ENCODE measurements at regions not wholly inside any gene's neighbourhood (a gene's known extent, or its start where the extent isn't known, plus 50 kb on each side); places are given as distances from the start of the nearest gene placed in this dataset.

- TF ChIP-seq CTCF (IDR thresholded peaks at IDR 0.05), result no peak
- no peak for DNase-seq
- Mint-ChIP-seq H3K36me3 (ENCODE audit: low read depth) (peaks cover 73% of the 10 kb centered on the region), H3K27ac (no peak overlapping the region), H3K9me3 (no peaks in the 10 kb centered on the region), H3K4me3 (no peak overlapping the region), H3K27me3 (ENCODE audit: insufficient read depth) (peaks cover 2% of the 10 kb centered on the region), H3K4me1 (ENCODE audit: low read depth) (peaks cover 69% of the 10 kb centered on the region)
Measured at GRCh38 chr3:159895430-159895829, 93.2 kb upstream of the IL12A start.

- Mint-ChIP-seq H3K4me1 (ENCODE audit: low read depth) (peaks cover 72% of the 10 kb centered on the region), H3K36me3 (ENCODE audit: low read depth) (peaks cover 74% of the 10 kb centered on the region), H3K4me3 (no peak overlapping the region), H3K9me3 (no peaks in the 10 kb centered on the region), H3K27ac (peak overlapping the region; percentile 0; the same call in 1 of the 2 replicates), H3K27me3 (ENCODE audit: insufficient read depth) (peaks cover 2% of the 10 kb centered on the region; the same call in 1 of the 2 replicates)
- TF ChIP-seq CTCF (IDR thresholded peaks at IDR 0.05), result no peak
- DNase-seq, result no peak
Measured at GRCh38 chr3:159896543-159896942, 92.1 kb upstream of the IL12A start.

GRCh38 chr3:159897331-159898075, 91.1 kb upstream of the IL12A start:
- Mint-ChIP-seq H3K4me3 (no peak overlapping the region), H3K9me3 (no peaks in the 10 kb centered on the region), H3K27ac (peak overlapping the region; percentile 70), H3K4me1 (ENCODE audit: low read depth) (peaks cover 72% of the 10 kb centered on the region), H3K36me3 (ENCODE audit: low read depth) (peaks cover 65% of the 10 kb centered on the region), H3K27me3 (ENCODE audit: insufficient read depth) (peaks cover 2% of the 10 kb centered on the region; the same call in 1 of the 2 replicates)
- TF ChIP-seq CTCF (IDR thresholded peaks at IDR 0.05), result no peak
- peak; percentile 49 for DNase-seq

DNA sequence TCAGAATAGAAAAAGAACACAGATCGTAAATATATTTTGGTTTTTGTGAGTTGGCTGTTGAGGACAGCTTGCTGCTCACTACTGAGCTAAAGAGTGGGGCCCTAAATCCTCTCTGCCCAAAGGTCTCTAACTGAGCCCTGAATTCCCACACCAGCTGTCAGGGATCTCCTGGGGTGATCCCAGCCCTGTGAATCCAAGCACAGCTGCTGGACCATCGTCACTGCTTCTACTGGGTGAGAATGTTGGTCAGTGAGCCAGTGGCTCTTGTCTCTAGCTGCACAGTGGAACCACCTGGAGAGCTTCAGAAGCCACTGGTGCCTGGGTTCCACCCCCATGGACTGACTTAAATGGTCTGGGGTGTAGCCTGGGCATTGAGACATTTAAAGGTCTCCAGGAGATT, 90.5 kb upstream of the IL12A start:
- peak overlapping the region; percentile 70 for H3K27ac Mint-ChIP-seq
- H3K4me3 Mint-ChIP-seq, result no peak overlapping the region
- peaks cover 58% of the 10 kb centered on the region for H3K36me3 Mint-ChIP-seq (ENCODE audit: low read depth)
- H3K9me3 Mint-ChIP-seq, result no peaks in the 10 kb centered on the region
- H3K27me3 Mint-ChIP-seq (ENCODE audit: insufficient read depth), result peaks cover 2% of the 10 kb centered on the region; the same call in 1 of the 2 replicates
- no peak for DNase-seq
- TF ChIP-seq CTCF (IDR thresholded peaks at IDR 0.05), result no peak
- H3K4me1 Mint-ChIP-seq (ENCODE audit: low read depth), result peaks cover 72% of the 10 kb centered on the region

- H3K4me3 Mint-ChIP-seq, result no peak overlapping the region
- peak overlapping the region; percentile 26; the same call in 1 of the 2 replicates for H3K27ac Mint-ChIP-seq
- TF ChIP-seq CTCF (IDR thresholded peaks at IDR 0.05), result no peak
- peaks cover 55% of the 10 kb centered on the region for H3K36me3 Mint-ChIP-seq (ENCODE audit: low read depth)
- DNase-seq, result no peak
- H3K4me1 Mint-ChIP-seq (ENCODE audit: low read depth), result peaks cover 80% of the 10 kb centered on the region
- no peaks in the 10 kb centered on the region for H3K9me3 Mint-ChIP-seq
- H3K27me3 Mint-ChIP-seq (ENCODE audit: insufficient read depth), result peaks cover 2% of the 10 kb centered on the region; the same call in 1 of the 2 replicates
Measured at GRCh38 chr3:159899166-159899565, 89.5 kb upstream of the IL12A start.

All from HFFc6 (cell line).